Gastroesophageal sphincter (tissue), 4 donors: ENCODE measurements at regions not wholly inside any gene's neighbourhood (a gene's known extent, or its start where the extent isn't known, plus 50 kb on each side); places are given as distances from the start of the nearest gene placed in this dataset.

Experiments used
- ATAC-seq: fragments of 150-250 bp; one replicate; pipeline ENCODE4 v1.9.1; 2016; ENCODE audit warnings: mild to moderate bottlenecking, moderate library complexity
- H3K27ac ChIP-seq, 4 donors: fragments of 200-600 bp; sonication (generic) in 3 of 4; 1 replicate in 3 of 4; 2 replicates in 1 of 4; pipeline ENCODE4 v1.5.1; 2016 to 2019
- H3K27me3 ChIP-seq: fragments of 200-600 bp; sonication (generic); one replicate; pipeline ENCODE4 v1.5.1; 2019
- H3K36me3 ChIP-seq, 2 donors: fragments of 200-600 bp; sonication (generic); one replicate each; pipeline ENCODE4 v1.5.1; 2019; ENCODE audit warnings: control low read depth in 1 of 2
- H3K4me1 ChIP-seq, 3 donors: fragments of 200-600 bp; sonication (generic); 1 replicate in 2 of 3; 2 replicates in 1 of 3; pipeline ENCODE4 v1.5.1; 2016 to 2019; ENCODE audit warnings: control low read depth in 2 of 3
- H3K4me3 ChIP-seq, 2 donors: fragments of 200-600 bp; sonication (generic); one replicate each; pipeline ENCODE4 v1.5.1; 2019; ENCODE audit warnings: mild to moderate bottlenecking in 1 of 2, moderate library complexity in 1 of 2
- H3K9me3 ChIP-seq, 3 donors: fragments of 200-600 bp; sonication (generic); one replicate each; pipeline ENCODE4 v1.5.1; 2017 to 2019; ENCODE audit warnings: control low read depth in 2 of 3
- CTCF ChIP-seq, 4 experiments: fragments of 200-600 bp in 2 of 4; fragments of 450-650 bp in 2 of 4; sonication (generic) in 1 of 4; IDR thresholded peaks; one replicate each; pipeline ENCODE4 v1.5.1; 2017 to 2019; ENCODE audit warnings: antibody characterized with exemption in 4 of 4, mild to moderate bottlenecking in 2 of 4, moderate library complexity in 2 of 4
- EP300 ChIP-seq: sonication (generic); formaldehyde crosslinking; IDR thresholded peaks from one replicate; pipeline ENCODE4 v1.6.1; 2017; ENCODE audit warnings: antibody characterized with exemption, mild to moderate bottlenecking
- POLR2A ChIP-seq, 2 donors: fragments of 450-650 bp; IDR thresholded peaks; one replicate each; pipeline ENCODE4 v1.6.1; 2017; ENCODE audit warnings: antibody characterized with exemption in 2 of 2, mild to moderate bottlenecking in 2 of 2, moderate library complexity in 1 of 2
- POLR2AphosphoS5 ChIP-seq: sonication (generic); formaldehyde crosslinking; IDR thresholded peaks from one replicate; pipeline ENCODE4 v1.6.1; 2017; ENCODE audit warnings: antibody characterized with exemption
- WGBS, 2 donors: methylation state at CpG; one replicate each; pipeline ENCODE4 v1.1.5; 2018; ENCODE audit warnings: low coverage in 1 of 2; 5-methylcytosine and 5-hydroxymethylcytosine counted together

- Histone ChIP-seq H3K27ac (no peak overlapping the region), H3K36me3 (no peaks in the 10 kb centered on the region), H3K9me3 (no peaks in the 10 kb centered on the region), H3K27me3 (no peaks in the 10 kb centered on the region), H3K4me3 (no peak overlapping the region), H3K4me1 (no peaks in the 10 kb centered on the region)
- no peak for TF ChIP-seq POLR2A (IDR thresholded peaks at IDR 0.05)
- TF ChIP-seq CTCF (IDR thresholded peaks at IDR 0.05): no peak
- no peak for TF ChIP-seq POLR2AphosphoS5
- TF ChIP-seq EP300: no peak
- ATAC-seq: no peak
Observed at GRCh38 chr4:100826067-100826466, 308.2 kb upstream of the EMCN start.

GRCh38 chr4:100823993-100824323 lies 306.1 kb upstream of the EMCN start:
- H3K4me1 ChIP-seq: no peaks in the 10 kb centered on the region
- H3K36me3 ChIP-seq: no peaks in the 10 kb centered on the region
- H3K9me3 ChIP-seq: no peaks in the 10 kb centered on the region
- H3K27me3 ChIP-seq: no peaks in the 10 kb centered on the region
- no peak overlapping the region for H3K27ac ChIP-seq
- ATAC-seq: no peak
- TF ChIP-seq POLR2A (IDR thresholded peaks at IDR 0.05) (no peak), POLR2AphosphoS5 (no peak), EP300 (no peak), CTCF (IDR thresholded peaks at IDR 0.05) (no peak)
- H3K4me3 ChIP-seq: no peak overlapping the region

GRCh38 chr4:100823066-100823992 lies 305.5 kb upstream of the EMCN start:
- H3K27me3 ChIP-seq: no peaks in the 10 kb centered on the region
- H3K4me3 ChIP-seq: no peak overlapping the region
- ATAC-seq: no peak
- TF ChIP-seq POLR2A (IDR thresholded peaks at IDR 0.05) (no peak), CTCF (IDR thresholded peaks at IDR 0.05) (no peak), POLR2AphosphoS5 (no peak), EP300 (no peak)
- H3K27ac ChIP-seq: no peak overlapping the region
- no peaks in the 10 kb centered on the region for H3K9me3 ChIP-seq
- H3K36me3 ChIP-seq: no peaks in the 10 kb centered on the region
- WGBS, 2 donors: 85 to 91% methylated on average over 4 of the region's 4 CpGs
- no peaks in the 10 kb centered on the region for H3K4me1 ChIP-seq

- TF ChIP-seq CTCF (IDR thresholded peaks at IDR 0.05): no peak
- no peak for TF ChIP-seq POLR2A (IDR thresholded peaks at IDR 0.05)
- TF ChIP-seq EP300: no peak
- no peak for TF ChIP-seq POLR2AphosphoS5
- H3K4me3 ChIP-seq: no peak overlapping the region
- H3K27me3 ChIP-seq: no peaks in the 10 kb centered on the region
- no peak overlapping the region for H3K27ac ChIP-seq
- 82 to 86% methylated on average over 2 to 3 of the region's 3 CpGs for WGBS, 2 donors
- ATAC-seq: no peak
- H3K9me3 ChIP-seq: no peaks in the 10 kb centered on the region
- no peaks in the 10 kb centered on the region for H3K36me3 ChIP-seq
- no peaks in the 10 kb centered on the region for H3K4me1 ChIP-seq
Observed at GRCh38 chr4:100820249-100820648, 302.4 kb upstream of the EMCN start.

- Histone ChIP-seq H3K4me1 (no peaks in the 10 kb centered on the region), H3K4me3 (no peak overlapping the region), H3K9me3 (no peaks in the 10 kb centered on the region), H3K27me3 (no peaks in the 10 kb centered on the region), H3K27ac (no peak overlapping the region), H3K36me3 (no peaks in the 10 kb centered on the region)
- WGBS, 2 donors: 41 to 60% methylated on average over 5 of the region's 5 CpGs
- no peak for TF ChIP-seq POLR2A (IDR thresholded peaks at IDR 0.05)
- TF ChIP-seq CTCF (IDR thresholded peaks at IDR 0.05): no peak
- no peak for TF ChIP-seq EP300
- TF ChIP-seq POLR2AphosphoS5: no peak
- ATAC-seq: no peak
Observed at GRCh38 chr4:100819505-100819904, 301.7 kb upstream of the EMCN start.
